Thyroid gland (tissue), 4 donors: ENCODE measurements at regions not wholly inside any gene's neighbourhood (a gene's known extent, or its start where the extent isn't known, plus 50 kb on each side); places are given as distances from the start of the nearest gene placed in this dataset.

Experiments used
- POLR2A ChIP-seq, 2 donors: fragments of 450-650 bp; IDR thresholded peaks; one replicate each; pipeline ENCODE4 v1.6.1; 2017; ENCODE audit warnings: antibody characterized with exemption in 2 of 2, mild to moderate bottlenecking in 2 of 2, moderate library complexity in 1 of 2
- TF ChIP-seq, protein P1 (sequence below), 6 experiments: fragments of 200-600 bp in 3 of 6; fragments of 450-650 bp in 3 of 6; sonication (generic) in 3 of 6; IDR thresholded peaks; one replicate each; pipeline ENCODE4 v1.5.1; 2016 to 2019; ENCODE audit warnings: antibody characterized with exemption in 6 of 6, mild to moderate bottlenecking in 2 of 6, inconsistent platforms in 1 of 6, moderate library complexity in 1 of 6

DNA sequence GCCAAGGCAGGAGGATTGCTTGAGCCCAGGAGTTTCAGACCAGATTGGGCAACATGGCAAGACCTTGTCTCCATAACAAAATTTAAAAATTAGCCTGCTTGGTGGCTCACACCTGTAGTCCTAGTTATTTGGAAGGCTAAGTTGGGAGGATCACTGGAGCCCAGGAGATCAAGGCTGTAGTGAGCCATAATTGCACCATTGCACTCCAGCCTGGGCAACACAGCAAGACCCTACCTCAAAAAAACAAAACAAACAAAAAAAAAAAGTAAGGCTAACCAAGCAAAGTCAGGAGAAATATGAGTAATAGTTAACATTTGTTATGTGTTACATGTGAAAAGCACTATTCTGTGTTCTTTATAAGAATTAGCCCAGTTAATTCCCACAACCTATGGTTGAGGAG lies 74.7 kb downstream of the FOXB2 start:
- no peak for TF ChIP-seq POLR2A (IDR thresholded peaks at IDR 0.05)
- TF ChIP-seq, protein P1, sequence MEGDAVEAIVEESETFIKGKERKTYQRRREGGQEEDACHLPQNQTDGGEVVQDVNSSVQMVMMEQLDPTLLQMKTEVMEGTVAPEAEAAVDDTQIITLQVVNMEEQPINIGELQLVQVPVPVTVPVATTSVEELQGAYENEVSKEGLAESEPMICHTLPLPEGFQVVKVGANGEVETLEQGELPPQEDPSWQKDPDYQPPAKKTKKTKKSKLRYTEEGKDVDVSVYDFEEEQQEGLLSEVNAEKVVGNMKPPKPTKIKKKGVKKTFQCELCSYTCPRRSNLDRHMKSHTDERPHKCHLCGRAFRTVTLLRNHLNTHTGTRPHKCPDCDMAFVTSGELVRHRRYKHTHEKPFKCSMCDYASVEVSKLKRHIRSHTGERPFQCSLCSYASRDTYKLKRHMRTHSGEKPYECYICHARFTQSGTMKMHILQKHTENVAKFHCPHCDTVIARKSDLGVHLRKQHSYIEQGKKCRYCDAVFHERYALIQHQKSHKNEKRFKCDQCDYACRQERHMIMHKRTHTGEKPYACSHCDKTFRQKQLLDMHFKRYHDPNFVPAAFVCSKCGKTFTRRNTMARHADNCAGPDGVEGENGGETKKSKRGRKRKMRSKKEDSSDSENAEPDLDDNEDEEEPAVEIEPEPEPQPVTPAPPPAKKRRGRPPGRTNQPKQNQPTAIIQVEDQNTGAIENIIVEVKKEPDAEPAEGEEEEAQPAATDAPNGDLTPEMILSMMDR (IDR thresholded peaks at IDR 0.05) = no peak
